Liver (tissue), 8 donors: ENCODE measurements at regions not wholly inside any gene's neighbourhood (a gene's known extent, or its start where the extent isn't known, plus 50 kb on each side); places are given as distances from the start of the nearest gene placed in this dataset.

Source experiments
- DNase-seq: peaks from one replicate; pipeline ENCODE4 v3.0.0-alpha.2; 2017; ENCODE audit warnings: low spot score
- H3K27ac ChIP-seq, 2 donors: one replicate each; pipeline ENCODE4 v1.7.0; 2013; ENCODE audit warnings: inconsistent platforms in 2 of 2, low read length in 2 of 2, control low read depth in 1 of 2, low read depth in 1 of 2, mild to moderate bottlenecking in 1 of 2
- H3K27me3 ChIP-seq, 4 donors: one replicate each; pipeline versions ENCODE4 v1.6.1 to v1.7.0; 2013; ENCODE audit warnings: low read length in 3 of 4, inconsistent platforms in 1 of 4, mild to moderate bottlenecking in 1 of 4, moderate library complexity in 1 of 4; ENCODE audit not compliant: control insufficient read depth in 4 of 4, insufficient read depth in 4 of 4
- H3K36me3 ChIP-seq, 4 donors: one replicate each; pipeline versions ENCODE4 v1.6.1 to v1.7.0; 2013; ENCODE audit warnings: low read length in 3 of 4, mild to moderate bottlenecking in 3 of 4, low read depth in 1 of 4, moderate library complexity in 1 of 4; ENCODE audit not compliant: control insufficient read depth in 4 of 4, insufficient read depth in 3 of 4
- H3K4me1 ChIP-seq, 4 donors: one replicate each; pipeline versions ENCODE4 v1.6.1 to v1.7.0; 2013; ENCODE audit warnings: low read length in 3 of 4, mild to moderate bottlenecking in 3 of 4, moderate library complexity in 1 of 4; ENCODE audit not compliant: control insufficient read depth in 4 of 4, insufficient read depth in 4 of 4
- H3K4me3 ChIP-seq, 3 donors: one replicate each; pipeline versions ENCODE4 v1.6.1 to v1.7.0; 2013; ENCODE audit warnings: low read length in 3 of 3, control low read depth in 1 of 3, low read depth in 1 of 3, mild to moderate bottlenecking in 1 of 3
- H3K9ac ChIP-seq, 2 donors: one replicate each; pipeline ENCODE4 v1.7.0; 2013; ENCODE audit warnings: low read length in 2 of 2, mild to moderate bottlenecking in 2 of 2, moderate library complexity in 2 of 2, control low read depth in 1 of 2, low read depth in 1 of 2
- H3K9me3 ChIP-seq, 4 donors: one replicate each; pipeline versions ENCODE4 v1.6.1 to v1.7.0; 2013; ENCODE audit warnings: low read length in 3 of 4; ENCODE audit not compliant: control insufficient read depth in 4 of 4
- EGR1 ChIP-seq, 2 donors: IDR thresholded peaks; 2 replicates each; pipeline ENCODE4 v1.6.1; 2016 to 2018; ENCODE audit warnings: antibody characterized with exemption in 2 of 2, low read depth in 2 of 2
- FOXA1 ChIP-seq: IDR thresholded peaks from 2 replicates; pipeline ENCODE4 v1.6.1; 2016; ENCODE audit warnings: antibody characterized with exemption
- FOXA2 ChIP-seq: IDR thresholded peaks from 2 replicates; pipeline ENCODE4 v1.6.1; 2016; ENCODE audit warnings: antibody characterized with exemption
- GABPA ChIP-seq, 2 donors: IDR thresholded peaks in 1 of 2; conservative IDR thresholded peaks in 1 of 2; 2 replicates each; pipeline ENCODE4 v1.6.1; 2016; ENCODE audit warnings: antibody characterized with exemption in 2 of 2, mild to moderate bottlenecking in 1 of 2, moderate library complexity in 1 of 2
- HNF4A ChIP-seq, 2 donors: conservative IDR thresholded peaks; 2 replicates each; pipeline ENCODE4 v1.6.1; 2016; ENCODE audit warnings: antibody characterized with exemption in 2 of 2, mild to moderate bottlenecking in 2 of 2
- HNF4G ChIP-seq: IDR thresholded peaks from 2 replicates; pipeline ENCODE4 v1.6.1; 2016; ENCODE audit warnings: antibody characterized with exemption
- JUND ChIP-seq, 2 donors: IDR thresholded peaks; 2 replicates each; pipeline ENCODE4 v1.6.1; 2016; ENCODE audit warnings: antibody characterized with exemption in 2 of 2
- NR2F2 ChIP-seq: IDR thresholded peaks from 2 replicates; pipeline ENCODE4 v1.6.1; 2016; ENCODE audit warnings: antibody characterized with exemption
- RAD21 ChIP-seq, 2 donors: IDR thresholded peaks; 2 replicates each; pipeline ENCODE4 v1.6.1; 2016; ENCODE audit warnings: antibody characterized with exemption in 2 of 2, mild to moderate bottlenecking in 2 of 2
- RXRA ChIP-seq, 2 donors: IDR thresholded peaks; 2 replicates each; pipeline ENCODE4 v1.6.1; 2017 to 2018; ENCODE audit warnings: antibody characterized with exemption in 2 of 2, mild to moderate bottlenecking in 1 of 2
- SP1 ChIP-seq: IDR thresholded peaks from 2 replicates; pipeline ENCODE4 v1.6.1; 2018; ENCODE audit warnings: antibody characterized with exemption, mild to moderate bottlenecking
- TAF1 ChIP-seq: conservative IDR thresholded peaks from 2 replicates; pipeline ENCODE4 v1.6.1; 2016; ENCODE audit warnings: antibody characterized with exemption, mild to moderate bottlenecking
- YY1 ChIP-seq: IDR thresholded peaks from 2 replicates; pipeline ENCODE4 v1.6.1; 2016; ENCODE audit warnings: antibody characterized with exemption, mild to moderate bottlenecking
- WGBS: extraction: QIAGEN DNeasy Blood & Tissue Kit; methylation state at CpG from one replicate; pipeline ENCODE4 v1.1.7; 2013; 5-methylcytosine and 5-hydroxymethylcytosine counted together
- TF ChIP-seq, protein P1 (sequence below): IDR thresholded peaks from 2 replicates; pipeline ENCODE4 v1.6.1; 2016; ENCODE audit warnings: antibody characterized with exemption
- TF ChIP-seq, protein P2 (sequence below): IDR thresholded peaks from 2 replicates; pipeline ENCODE4 v1.6.1; 2016; ENCODE audit warnings: antibody characterized with exemption
- TF ChIP-seq, protein P3 (sequence below): fragments of 150-350 bp; IDR thresholded peaks from 2 replicates; pipeline ENCODE4 v1.5.1; 2017; ENCODE audit warnings: improper control_type of control experiment, low read depth, low read length; ENCODE audit not compliant: missing input control
- TF ChIP-seq, protein P4 (sequence below): IDR thresholded peaks from 2 replicates; pipeline ENCODE4 v1.6.1; 2016; ENCODE audit warnings: antibody characterized with exemption, mild to moderate bottlenecking
- TF ChIP-seq, protein P5 (sequence below): IDR thresholded peaks from 2 replicates; pipeline ENCODE4 v1.6.1; 2016; ENCODE audit warnings: antibody characterized with exemption
- donor health status: healthy.
- donor health status: healthy.
- donor health status: healthy.
- donor health status: healthy.
- donor health status: healthy.

DNA sequence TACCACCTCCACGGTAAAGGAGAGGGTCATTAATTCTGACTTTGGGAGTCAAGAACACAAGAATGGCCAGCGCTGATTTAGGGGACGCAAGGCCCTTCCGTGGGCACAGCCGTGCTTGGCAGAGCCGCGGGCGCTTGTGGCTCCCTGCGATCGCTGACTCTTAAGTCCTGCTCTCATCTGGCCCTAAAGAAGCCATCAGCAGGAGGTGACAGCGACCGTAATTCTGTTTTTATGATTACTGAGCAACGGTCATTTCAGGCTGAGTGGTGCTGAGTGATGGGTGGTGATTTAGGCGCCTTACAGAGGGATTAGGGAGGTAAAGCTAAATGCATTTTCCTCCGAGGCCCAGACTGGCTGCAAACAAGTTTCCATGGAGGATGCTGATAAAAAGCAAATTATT, 364.6 kb upstream of the SULF2 start:
- 85% methylated on average over 15 of the region's 15 CpGs for WGBS
- H3K27ac ChIP-seq: no peak overlapping the region
- TF ChIP-seq FOXA2 (no peak), EGR1 (IDR thresholded peaks at IDR 0.05; ENCODE audit: low read depth in 2 of 2) (no peak), HNF4G (no peak), TAF1 (no peak), RXRA (IDR thresholded peaks at IDR 0.05) (no peak), SP1 (no peak), JUND (IDR thresholded peaks at IDR 0.05) (no peak), FOXA1 (no peak), YY1 (no peak), GABPA (IDR thresholded peaks at IDR 0.05 in 1 of 2, conservative IDR thresholded peaks at IDR 0.05 in 1 of 2) (no peak), RAD21 (IDR thresholded peaks at IDR 0.05) (no peak), NR2F2 (no peak), HNF4A (conservative IDR thresholded peaks at IDR 0.05) (no peak)
- TF ChIP-seq, protein P1, sequence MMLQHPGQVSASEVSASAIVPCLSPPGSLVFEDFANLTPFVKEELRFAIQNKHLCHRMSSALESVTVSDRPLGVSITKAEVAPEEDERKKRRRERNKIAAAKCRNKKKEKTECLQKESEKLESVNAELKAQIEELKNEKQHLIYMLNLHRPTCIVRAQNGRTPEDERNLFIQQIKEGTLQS: no peak
- TF ChIP-seq, protein P2, sequence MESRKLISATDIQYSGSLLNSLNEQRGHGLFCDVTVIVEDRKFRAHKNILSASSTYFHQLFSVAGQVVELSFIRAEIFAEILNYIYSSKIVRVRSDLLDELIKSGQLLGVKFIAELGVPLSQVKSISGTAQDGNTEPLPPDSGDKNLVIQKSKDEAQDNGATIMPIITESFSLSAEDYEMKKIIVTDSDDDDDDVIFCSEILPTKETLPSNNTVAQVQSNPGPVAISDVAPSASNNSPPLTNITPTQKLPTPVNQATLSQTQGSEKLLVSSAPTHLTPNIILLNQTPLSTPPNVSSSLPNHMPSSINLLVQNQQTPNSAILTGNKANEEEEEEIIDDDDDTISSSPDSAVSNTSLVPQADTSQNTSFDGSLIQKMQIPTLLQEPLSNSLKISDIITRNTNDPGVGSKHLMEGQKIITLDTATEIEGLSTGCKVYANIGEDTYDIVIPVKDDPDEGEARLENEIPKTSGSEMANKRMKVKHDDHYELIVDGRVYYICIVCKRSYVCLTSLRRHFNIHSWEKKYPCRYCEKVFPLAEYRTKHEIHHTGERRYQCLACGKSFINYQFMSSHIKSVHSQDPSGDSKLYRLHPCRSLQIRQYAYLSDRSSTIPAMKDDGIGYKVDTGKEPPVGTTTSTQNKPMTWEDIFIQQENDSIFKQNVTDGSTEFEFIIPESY: no peak
- TF ChIP-seq, protein P3, sequence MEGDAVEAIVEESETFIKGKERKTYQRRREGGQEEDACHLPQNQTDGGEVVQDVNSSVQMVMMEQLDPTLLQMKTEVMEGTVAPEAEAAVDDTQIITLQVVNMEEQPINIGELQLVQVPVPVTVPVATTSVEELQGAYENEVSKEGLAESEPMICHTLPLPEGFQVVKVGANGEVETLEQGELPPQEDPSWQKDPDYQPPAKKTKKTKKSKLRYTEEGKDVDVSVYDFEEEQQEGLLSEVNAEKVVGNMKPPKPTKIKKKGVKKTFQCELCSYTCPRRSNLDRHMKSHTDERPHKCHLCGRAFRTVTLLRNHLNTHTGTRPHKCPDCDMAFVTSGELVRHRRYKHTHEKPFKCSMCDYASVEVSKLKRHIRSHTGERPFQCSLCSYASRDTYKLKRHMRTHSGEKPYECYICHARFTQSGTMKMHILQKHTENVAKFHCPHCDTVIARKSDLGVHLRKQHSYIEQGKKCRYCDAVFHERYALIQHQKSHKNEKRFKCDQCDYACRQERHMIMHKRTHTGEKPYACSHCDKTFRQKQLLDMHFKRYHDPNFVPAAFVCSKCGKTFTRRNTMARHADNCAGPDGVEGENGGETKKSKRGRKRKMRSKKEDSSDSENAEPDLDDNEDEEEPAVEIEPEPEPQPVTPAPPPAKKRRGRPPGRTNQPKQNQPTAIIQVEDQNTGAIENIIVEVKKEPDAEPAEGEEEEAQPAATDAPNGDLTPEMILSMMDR: no peak
- TF ChIP-seq, protein P4, sequence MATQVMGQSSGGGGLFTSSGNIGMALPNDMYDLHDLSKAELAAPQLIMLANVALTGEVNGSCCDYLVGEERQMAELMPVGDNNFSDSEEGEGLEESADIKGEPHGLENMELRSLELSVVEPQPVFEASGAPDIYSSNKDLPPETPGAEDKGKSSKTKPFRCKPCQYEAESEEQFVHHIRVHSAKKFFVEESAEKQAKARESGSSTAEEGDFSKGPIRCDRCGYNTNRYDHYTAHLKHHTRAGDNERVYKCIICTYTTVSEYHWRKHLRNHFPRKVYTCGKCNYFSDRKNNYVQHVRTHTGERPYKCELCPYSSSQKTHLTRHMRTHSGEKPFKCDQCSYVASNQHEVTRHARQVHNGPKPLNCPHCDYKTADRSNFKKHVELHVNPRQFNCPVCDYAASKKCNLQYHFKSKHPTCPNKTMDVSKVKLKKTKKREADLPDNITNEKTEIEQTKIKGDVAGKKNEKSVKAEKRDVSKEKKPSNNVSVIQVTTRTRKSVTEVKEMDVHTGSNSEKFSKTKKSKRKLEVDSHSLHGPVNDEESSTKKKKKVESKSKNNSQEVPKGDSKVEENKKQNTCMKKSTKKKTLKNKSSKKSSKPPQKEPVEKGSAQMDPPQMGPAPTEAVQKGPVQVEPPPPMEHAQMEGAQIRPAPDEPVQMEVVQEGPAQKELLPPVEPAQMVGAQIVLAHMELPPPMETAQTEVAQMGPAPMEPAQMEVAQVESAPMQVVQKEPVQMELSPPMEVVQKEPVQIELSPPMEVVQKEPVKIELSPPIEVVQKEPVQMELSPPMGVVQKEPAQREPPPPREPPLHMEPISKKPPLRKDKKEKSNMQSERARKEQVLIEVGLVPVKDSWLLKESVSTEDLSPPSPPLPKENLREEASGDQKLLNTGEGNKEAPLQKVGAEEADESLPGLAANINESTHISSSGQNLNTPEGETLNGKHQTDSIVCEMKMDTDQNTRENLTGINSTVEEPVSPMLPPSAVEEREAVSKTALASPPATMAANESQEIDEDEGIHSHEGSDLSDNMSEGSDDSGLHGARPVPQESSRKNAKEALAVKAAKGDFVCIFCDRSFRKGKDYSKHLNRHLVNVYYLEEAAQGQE: no peak
- TF ChIP-seq, protein P5, sequence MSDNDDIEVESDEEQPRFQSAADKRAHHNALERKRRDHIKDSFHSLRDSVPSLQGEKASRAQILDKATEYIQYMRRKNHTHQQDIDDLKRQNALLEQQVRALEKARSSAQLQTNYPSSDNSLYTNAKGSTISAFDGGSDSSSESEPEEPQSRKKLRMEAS: no peak
- no peaks in the 10 kb centered on the region for H3K4me1 ChIP-seq
- peaks cover 0 to 2% (median 0%) of the 10 kb centered on the region in 4 donors for H3K27me3 ChIP-seq
- no peak for DNase-seq
- H3K9ac ChIP-seq: no peak overlapping the region
- no peaks in the 10 kb centered on the region for H3K9me3 ChIP-seq
- no peak overlapping the region for H3K4me3 ChIP-seq
- no peaks in the 10 kb centered on the region for H3K36me3 ChIP-seq
